ENCODE measurements at regions not wholly inside any gene's neighbourhood (a gene's known extent, or its start where the extent isn't known, plus 50 kb on each side); places are given as distances from the start of the nearest gene placed in this dataset.

DNA sequence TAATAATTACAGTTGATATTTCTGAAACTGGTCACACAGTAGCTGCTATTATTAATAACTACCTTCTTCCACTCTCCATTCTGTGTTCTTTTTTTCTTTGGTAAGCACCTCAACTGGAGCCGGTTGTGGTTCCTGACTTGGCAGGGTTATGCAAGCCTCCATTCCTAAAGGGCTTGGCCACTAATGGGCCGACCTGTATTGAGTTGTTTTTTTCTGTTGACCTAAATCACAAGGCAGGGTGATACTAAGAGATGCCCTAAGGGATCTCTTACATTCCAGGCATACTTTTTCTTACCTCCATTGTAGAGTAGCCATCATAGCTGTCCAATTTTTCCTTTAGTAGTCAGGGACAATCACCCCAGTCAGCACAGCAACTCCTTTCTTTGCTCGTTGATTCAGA, 1295.8 kb upstream of the ADGRL3 start:
- H3K4me3 ChIP-seq (ENCODE audit: low read length, poor library complexity, severe bottlenecking): no peak overlapping the region
- no peaks in the 10 kb centered on the region for H3K27me3 ChIP-seq (ENCODE audit: insufficient read depth, low read length, poor library complexity, severe bottlenecking)
- no peak overlapping the region for H3K4me2 ChIP-seq (ENCODE audit: low read depth, low read length, poor library complexity, severe bottlenecking)
- H2AFZ ChIP-seq (ENCODE audit: low read length): no peak overlapping the region
- H3F3A ChIP-seq (ENCODE audit: low read depth): no peaks in the 10 kb centered on the region
- no peak overlapping the region for H3K9ac ChIP-seq (ENCODE audit: low read depth, low read length, poor library complexity, severe bottlenecking)
- no peaks in the 10 kb centered on the region for H3K79me2 ChIP-seq (ENCODE audit: insufficient read depth, low read length)
- H3K9me2 ChIP-seq (replicated peaks; ENCODE audit: low read depth, low read length): no peaks in the 10 kb centered on the region
- no peaks in the 10 kb centered on the region for H3K36me3 ChIP-seq (ENCODE audit: insufficient read depth, low read length)
- TF ChIP-seq, protein P1, sequence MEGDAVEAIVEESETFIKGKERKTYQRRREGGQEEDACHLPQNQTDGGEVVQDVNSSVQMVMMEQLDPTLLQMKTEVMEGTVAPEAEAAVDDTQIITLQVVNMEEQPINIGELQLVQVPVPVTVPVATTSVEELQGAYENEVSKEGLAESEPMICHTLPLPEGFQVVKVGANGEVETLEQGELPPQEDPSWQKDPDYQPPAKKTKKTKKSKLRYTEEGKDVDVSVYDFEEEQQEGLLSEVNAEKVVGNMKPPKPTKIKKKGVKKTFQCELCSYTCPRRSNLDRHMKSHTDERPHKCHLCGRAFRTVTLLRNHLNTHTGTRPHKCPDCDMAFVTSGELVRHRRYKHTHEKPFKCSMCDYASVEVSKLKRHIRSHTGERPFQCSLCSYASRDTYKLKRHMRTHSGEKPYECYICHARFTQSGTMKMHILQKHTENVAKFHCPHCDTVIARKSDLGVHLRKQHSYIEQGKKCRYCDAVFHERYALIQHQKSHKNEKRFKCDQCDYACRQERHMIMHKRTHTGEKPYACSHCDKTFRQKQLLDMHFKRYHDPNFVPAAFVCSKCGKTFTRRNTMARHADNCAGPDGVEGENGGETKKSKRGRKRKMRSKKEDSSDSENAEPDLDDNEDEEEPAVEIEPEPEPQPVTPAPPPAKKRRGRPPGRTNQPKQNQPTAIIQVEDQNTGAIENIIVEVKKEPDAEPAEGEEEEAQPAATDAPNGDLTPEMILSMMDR (conservative IDR thresholded peaks at IDR 0.05; ENCODE audit: low read length): no peak
- no peak for TF ChIP-seq EZH2phosphoT487 (IDR thresholded peaks at IDR 0.05; ENCODE audit: borderline replicate concordance)
- H4K20me1 ChIP-seq (ENCODE audit: insufficient read depth, low read length, poor library complexity, severe bottlenecking): no peaks in the 10 kb centered on the region
- no peaks in the 10 kb centered on the region for H3K9me3 ChIP-seq (ENCODE audit: insufficient read depth, low read depth, low read length)
- no peaks in the 10 kb centered on the region for H3K4me1 ChIP-seq (ENCODE audit: insufficient read depth, low read length, poor library complexity, severe bottlenecking)

DNA sequence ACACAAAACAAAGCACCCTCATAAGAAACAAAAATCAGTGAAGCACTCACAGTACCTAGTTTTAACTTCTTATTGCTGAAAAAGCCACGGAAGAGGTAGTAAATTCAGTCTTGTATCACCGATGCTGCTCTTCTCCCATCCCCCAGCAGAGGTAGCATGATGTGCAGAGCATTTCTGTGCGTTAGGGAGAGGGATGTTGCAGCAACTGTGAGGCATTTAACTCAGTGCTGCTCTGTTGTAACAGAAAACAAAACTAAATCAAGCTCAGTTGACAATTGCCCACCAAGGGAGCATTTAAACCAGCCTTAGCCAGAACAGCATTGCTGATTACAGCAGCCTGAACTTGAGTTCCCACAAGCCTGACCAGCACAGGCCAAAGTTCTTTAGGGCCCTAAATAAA, 1279.7 kb upstream of the ADGRL3 start:
- Histone ChIP-seq H3K4me1 (ENCODE audit: insufficient read depth, low read length, poor library complexity, severe bottlenecking) (no peaks in the 10 kb centered on the region), H3K4me3 (ENCODE audit: low read length, poor library complexity, severe bottlenecking) (no peak overlapping the region), H3K36me3 (ENCODE audit: insufficient read depth, low read length) (no peaks in the 10 kb centered on the region), H3K4me2 (ENCODE audit: low read depth, low read length, poor library complexity, severe bottlenecking) (no peak overlapping the region), H3F3A (ENCODE audit: low read depth) (no peaks in the 10 kb centered on the region), H3K9ac (ENCODE audit: low read depth, low read length, poor library complexity, severe bottlenecking) (no peak overlapping the region), H2AFZ (ENCODE audit: low read length) (no peak overlapping the region), H3K9me2 (replicated peaks; ENCODE audit: low read depth, low read length) (no peaks in the 10 kb centered on the region), H3K9me3 (ENCODE audit: insufficient read depth, low read depth, low read length) (no peaks in the 10 kb centered on the region), H3K27me3 (ENCODE audit: insufficient read depth, low read length, poor library complexity, severe bottlenecking) (no peaks in the 10 kb centered on the region), H4K20me1 (ENCODE audit: insufficient read depth, low read length, poor library complexity, severe bottlenecking) (no peaks in the 10 kb centered on the region), H3K79me2 (ENCODE audit: insufficient read depth, low read length) (no peaks in the 10 kb centered on the region)
- no peak for TF ChIP-seq EZH2phosphoT487 (IDR thresholded peaks at IDR 0.05; ENCODE audit: borderline replicate concordance)
- TF ChIP-seq, protein P1 (conservative IDR thresholded peaks at IDR 0.05; ENCODE audit: low read length): no peak

DNA sequence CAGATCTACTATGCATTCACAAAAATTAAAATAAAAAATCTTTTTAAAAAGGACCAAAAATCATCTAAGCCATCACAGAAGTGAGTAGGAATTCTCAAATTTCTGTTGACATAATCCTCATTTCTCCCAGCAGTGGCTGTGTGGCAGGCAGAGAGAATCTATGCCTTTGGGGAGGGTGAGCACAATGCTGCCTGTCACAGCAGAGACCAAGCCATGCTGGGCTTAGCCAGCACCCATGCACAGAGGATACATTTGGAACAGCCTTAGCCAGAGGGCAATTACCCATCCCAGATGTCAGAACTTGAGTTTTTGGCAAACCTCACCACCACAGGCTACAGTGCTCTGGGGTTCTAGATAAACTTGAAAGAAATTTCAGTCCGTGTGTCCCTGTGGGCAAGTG, 1274.8 kb upstream of the ADGRL3 start:
- Histone ChIP-seq H3K27me3 (ENCODE audit: insufficient read depth, low read length, poor library complexity, severe bottlenecking) (no peaks in the 10 kb centered on the region), H3K4me1 (ENCODE audit: insufficient read depth, low read length, poor library complexity, severe bottlenecking) (no peaks in the 10 kb centered on the region), H3K9ac (ENCODE audit: low read depth, low read length, poor library complexity, severe bottlenecking) (no peak overlapping the region), H3K9me2 (replicated peaks; ENCODE audit: low read depth, low read length) (no peaks in the 10 kb centered on the region), H3K4me3 (ENCODE audit: low read length, poor library complexity, severe bottlenecking) (no peak overlapping the region), H3K9me3 (ENCODE audit: insufficient read depth, low read depth, low read length) (no peaks in the 10 kb centered on the region), H3K36me3 (ENCODE audit: insufficient read depth, low read length) (no peaks in the 10 kb centered on the region), H3K79me2 (ENCODE audit: insufficient read depth, low read length) (no peaks in the 10 kb centered on the region), H3F3A (ENCODE audit: low read depth) (no peaks in the 10 kb centered on the region), H4K20me1 (ENCODE audit: insufficient read depth, low read length, poor library complexity, severe bottlenecking) (no peaks in the 10 kb centered on the region), H3K4me2 (ENCODE audit: low read depth, low read length, poor library complexity, severe bottlenecking) (no peak overlapping the region), H2AFZ (ENCODE audit: low read length) (no peak overlapping the region)
- TF ChIP-seq, protein P1 (conservative IDR thresholded peaks at IDR 0.05; ENCODE audit: low read length): no peak
